Fibroblast of mammary gland (primary cell): ENCODE measurements at regions not wholly inside any gene's neighbourhood (a gene's known extent, or its start where the extent isn't known, plus 50 kb on each side); places are given as distances from the start of the nearest gene placed in this dataset.

Source experiments
- DNase-seq: peaks from one replicate; pipeline ENCODE4 v3.0.0-alpha.2; 2010; ENCODE audit warnings: low read depth
- H3K4me3 ChIP-seq: 2 replicates; pipeline ENCODE4 v1.5.1; 2011; ENCODE audit warnings: low read depth, mild to moderate bottlenecking, low read length, moderate library complexity; ENCODE audit not compliant: control insufficient read depth
- CTCF ChIP-seq: conservative IDR thresholded peaks from 2 replicates; pipeline ENCODE4 v1.5.1; 2011; ENCODE audit warnings: low read depth, low read length, inconsistent platforms; ENCODE audit not compliant: control insufficient read depth, insufficient read depth

GRCh38 chr21:39066829-39067780, 116.1 kb downstream of the PSMG1 start:
- DNase-seq: no peak
- TF ChIP-seq CTCF: no peak
- no peak overlapping the region for H3K4me3 ChIP-seq

GRCh38 chr21:39065917-39066316, 117.3 kb downstream of the PSMG1 start:
- H3K4me3 ChIP-seq: no peak overlapping the region
- no peak for DNase-seq
- TF ChIP-seq CTCF: no peak

- no peak for DNase-seq
- no peak for TF ChIP-seq CTCF
- no peak overlapping the region for H3K4me3 ChIP-seq
Measured at GRCh38 chr21:39064325-39065012, 118.8 kb downstream of the PSMG1 start.

GRCh38 chr21:39063517-39063916, 119.7 kb downstream of the PSMG1 start:
- no peak overlapping the region for H3K4me3 ChIP-seq
- TF ChIP-seq CTCF: no peak
- DNase-seq: no peak

GRCh38 chr21:39062196-39062595, 121.1 kb downstream of the PSMG1 start:
- H3K4me3 ChIP-seq: no peak overlapping the region
- TF ChIP-seq CTCF: no peak
- no peak for DNase-seq

GRCh38 chr21:39061766-39062165, 121.5 kb downstream of the PSMG1 start:
- no peak for TF ChIP-seq CTCF
- no peak for DNase-seq
- H3K4me3 ChIP-seq: no peak overlapping the region
